H7 (cell line): ENCODE measurements at regions not wholly inside any gene's neighbourhood (a gene's known extent, or its start where the extent isn't known, plus 50 kb on each side); places are given as distances from the start of the nearest gene placed in this dataset.

ENCODE experiments used
- DNase-seq: peaks from one replicate; pipeline ENCODE4 v3.0.0; 2012
- H3K27me3 ChIP-seq: 2 replicates; pipeline ENCODE4 v1.6.0; 2011; ENCODE audit warnings: mild to moderate bottlenecking, low read length; ENCODE audit not compliant: control insufficient read depth, insufficient read depth
- H3K36me3 ChIP-seq: replicated peaks from 2 replicates; pipeline ENCODE4 v1.5.1; 2011; ENCODE audit warnings: low read length; ENCODE audit not compliant: control insufficient read depth, insufficient read depth
- H3K4me3 ChIP-seq: 2 replicates; pipeline ENCODE4 v1.5.1; 2011; ENCODE audit warnings: low read depth, mild to moderate bottlenecking, control low read depth, low read length, moderate library complexity; ENCODE audit not compliant: insufficient read depth

- Histone ChIP-seq H3K27me3 (no peaks in the 10 kb centered on the region), H3K4me3 (no peak overlapping the region), H3K36me3 (no peaks in the 10 kb centered on the region)
- no peak for DNase-seq
Measured at GRCh38 chr6:105964979-105965760, 121.0 kb upstream of the PRDM1 start.

GRCh38 chr6:105954148-105954547 is 132.0 kb upstream of the PRDM1 start:
- Histone ChIP-seq H3K27me3 (no peaks in the 10 kb centered on the region), H3K36me3 (no peaks in the 10 kb centered on the region), H3K4me3 (no peak overlapping the region)
- DNase-seq, result no peak

GRCh38 chr6:105952772-105953690 is 133.1 kb upstream of the PRDM1 start:
- Histone ChIP-seq H3K27me3 (no peaks in the 10 kb centered on the region), H3K36me3 (no peaks in the 10 kb centered on the region), H3K4me3 (no peak overlapping the region)
- no peak for DNase-seq

- no peaks in the 10 kb centered on the region for H3K36me3 ChIP-seq
- no peak overlapping the region for H3K4me3 ChIP-seq
- DNase-seq, result no peak
- no peaks in the 10 kb centered on the region for H3K27me3 ChIP-seq
Measured at GRCh38 chr6:105952326-105952725, 133.8 kb upstream of the PRDM1 start.

GRCh38 chr6:105951322-105951721 is 134.8 kb upstream of the PRDM1 start:
- DNase-seq, result no peak
- H3K27me3 ChIP-seq, result no peaks in the 10 kb centered on the region
- no peaks in the 10 kb centered on the region; the same call in 1 of the 2 replicates for H3K36me3 ChIP-seq
- H3K4me3 ChIP-seq, result no peak overlapping the region

GRCh38 chr6:105949869-105950268 is 136.3 kb upstream of the PRDM1 start:
- Histone ChIP-seq H3K4me3 (no peak overlapping the region), H3K27me3 (no peaks in the 10 kb centered on the region), H3K36me3 (no peaks in the 10 kb centered on the region; the same call in 1 of the 2 replicates)
- peak; percentile 64 for DNase-seq

- H3K4me3 ChIP-seq, result no peak overlapping the region
- no peaks in the 10 kb centered on the region for H3K27me3 ChIP-seq
- no peak for DNase-seq
- H3K36me3 ChIP-seq, result no peaks in the 10 kb centered on the region; the same call in 1 of the 2 replicates
Measured at GRCh38 chr6:105943514-105943913, 142.6 kb upstream of the PRDM1 start.

- Histone ChIP-seq H3K27me3 (no peaks in the 10 kb centered on the region), H3K4me3 (no peak overlapping the region), H3K36me3 (no peaks in the 10 kb centered on the region; the same call in 1 of the 2 replicates)
- no peak for DNase-seq
Measured at GRCh38 chr6:105941621-105942412, 144.3 kb upstream of the PRDM1 start.

- no peaks in the 10 kb centered on the region for H3K36me3 ChIP-seq
- no peaks in the 10 kb centered on the region for H3K27me3 ChIP-seq
- DNase-seq, result no peak
Measured at GRCh38 chr6:105940990-105941389, 145.1 kb upstream of the PRDM1 start.

GRCh38 chr6:105936972-105937371 is 149.2 kb upstream of the PRDM1 start:
- DNase-seq, result no peak
- H3K27me3 ChIP-seq, result no peaks in the 10 kb centered on the region
- no peaks in the 10 kb centered on the region for H3K36me3 ChIP-seq
- H3K4me3 ChIP-seq, result no peak overlapping the region

More at GRCh38 chr6:105940990-105941389, 145.1 kb upstream of the PRDM1 start:
- H3K4me3 ChIP-seq, result no peak overlapping the region

- DNase-seq, result no peak
- Histone ChIP-seq H3K36me3 (no peaks in the 10 kb centered on the region), H3K27me3 (no peaks in the 10 kb centered on the region), H3K4me3 (no peak overlapping the region)
Measured at GRCh38 chr6:105935416-105935815, 150.7 kb upstream of the PRDM1 start.

- no peak for DNase-seq
- Histone ChIP-seq H3K36me3 (no peaks in the 10 kb centered on the region), H3K27me3 (no peaks in the 10 kb centered on the region)
Measured at GRCh38 chr6:105934708-105935107, 151.4 kb upstream of the PRDM1 start.

GRCh38 chr6:105932440-105932839 is 153.7 kb upstream of the PRDM1 start:
- DNase-seq, result no peak
- no peaks in the 10 kb centered on the region for H3K36me3 ChIP-seq
- no peak overlapping the region for H3K4me3 ChIP-seq
- H3K27me3 ChIP-seq, result no peaks in the 10 kb centered on the region

More at GRCh38 chr6:105934708-105935107, 151.4 kb upstream of the PRDM1 start:
- no peak overlapping the region for H3K4me3 ChIP-seq

GRCh38 chr6:105929626-105930025 is 156.5 kb upstream of the PRDM1 start:
- Histone ChIP-seq H3K27me3 (no peaks in the 10 kb centered on the region; the same call in 1 of the 2 replicates), H3K36me3 (no peaks in the 10 kb centered on the region), H3K4me3 (no peak overlapping the region)
- no peak for DNase-seq
